ENCODE measurements at regions not wholly inside any gene's neighbourhood (a gene's known extent, or its start where the extent isn't known, plus 50 kb on each side); places are given as distances from the start of the nearest gene placed in this dataset.
"Not testable (repeated sequence)": the region's sequence is repeated elsewhere in the genome, so short reads cannot be mapped to it uniquely, and the experiment has no call there.

DNA sequence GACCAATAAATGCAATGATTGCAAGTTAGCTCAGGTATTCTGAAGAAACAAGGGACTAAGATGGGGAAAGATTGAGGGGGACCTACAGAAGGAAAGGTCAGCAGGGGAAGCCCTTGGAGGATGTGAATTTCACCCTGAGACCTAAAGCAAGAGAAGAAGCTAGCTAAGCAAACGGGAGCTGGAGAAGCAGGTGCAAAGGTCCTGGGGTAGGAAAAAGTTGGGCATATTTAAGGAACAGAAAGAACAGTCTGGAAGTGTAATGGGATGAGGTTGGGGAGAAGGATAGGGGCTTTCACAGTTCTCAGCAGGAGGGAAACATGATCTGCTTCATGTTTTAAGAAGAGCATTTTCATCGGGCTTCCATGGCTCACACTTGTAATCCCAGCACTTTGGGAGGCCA, 89.7 kb upstream of the SLC45A1 start:
- H3K36me3 ChIP-seq (ENCODE audit: insufficient read depth, low read length) = no peaks in the 10 kb centered on the region
- H3K4me3 ChIP-seq (ENCODE audit: low read depth, low read length) = no peak overlapping the region
- no peaks in the 10 kb centered on the region for H3K27me3 ChIP-seq (ENCODE audit: insufficient read depth, low read length)
- H3K79me2 ChIP-seq (ENCODE audit: control insufficient read depth, insufficient read depth, low read length, unreplicated experiment) = no peaks in the 10 kb centered on the region
- no peak overlapping the region for H3K27ac ChIP-seq (ENCODE audit: low read depth, low read length)
- H3K4me1 ChIP-seq (ENCODE audit: control insufficient read depth, insufficient read depth, low read length, unreplicated experiment) = peaks cover 9% of the 10 kb centered on the region
- no peak overlapping the region for H2AFZ ChIP-seq (ENCODE audit: low read length, unreplicated experiment)

DNA sequence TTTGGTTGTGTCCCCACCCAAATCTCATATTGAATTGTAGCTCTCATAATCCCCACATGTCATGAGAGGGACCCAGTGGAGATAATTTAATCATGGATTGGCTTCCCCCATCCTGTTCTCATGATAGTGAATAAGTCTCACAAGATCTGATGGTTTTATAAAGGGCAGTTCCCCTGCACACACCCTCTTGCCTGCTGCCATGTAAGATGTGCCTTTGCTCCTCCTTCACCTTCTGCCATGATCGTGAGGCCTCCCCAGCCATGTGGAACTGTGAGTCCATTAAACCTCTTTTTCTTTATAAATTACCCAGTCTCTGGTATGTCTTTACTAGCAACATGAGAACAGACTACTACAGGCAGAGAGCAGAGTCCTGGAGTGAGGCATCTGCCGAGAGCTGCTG, 90.2 kb upstream of the SLC45A1 start:
- not testable (repeated sequence) for H3K79me2 ChIP-seq (ENCODE audit: control insufficient read depth, insufficient read depth, low read length, unreplicated experiment); H3K36me3 ChIP-seq (ENCODE audit: insufficient read depth, low read length); H3K27me3 ChIP-seq (ENCODE audit: insufficient read depth, low read length); H3K4me1 ChIP-seq (ENCODE audit: control insufficient read depth, insufficient read depth, low read length, unreplicated experiment); H2AFZ ChIP-seq (ENCODE audit: low read length, unreplicated experiment); H3K4me3 ChIP-seq (ENCODE audit: low read depth, low read length); H3K27ac ChIP-seq (ENCODE audit: low read depth, low read length)

DNA sequence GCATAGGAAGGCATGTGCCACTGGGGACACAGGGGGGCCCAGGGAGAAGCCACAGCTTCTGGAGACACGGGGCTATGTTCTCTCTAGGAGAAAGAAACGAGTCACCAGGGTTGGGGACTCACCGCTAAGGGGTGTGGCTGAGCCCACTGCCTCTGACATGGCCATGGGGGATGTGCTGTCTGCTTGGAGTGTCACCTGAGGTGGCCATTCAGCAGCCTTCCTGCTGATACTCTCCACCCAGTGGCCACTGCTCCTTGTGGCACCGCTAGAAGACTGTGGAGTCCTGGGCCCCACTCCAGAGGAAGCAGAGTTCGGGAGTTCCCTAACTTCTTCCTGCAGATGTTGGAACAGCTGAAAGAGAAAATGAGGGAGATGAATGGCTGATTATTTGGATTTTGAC, 91.2 kb upstream of the SLC45A1 start:
- no peaks in the 10 kb centered on the region for H3K79me2 ChIP-seq (ENCODE audit: control insufficient read depth, insufficient read depth, low read length, unreplicated experiment)
- no peak overlapping the region for H3K4me3 ChIP-seq (ENCODE audit: low read depth, low read length)
- H2AFZ ChIP-seq (ENCODE audit: low read length, unreplicated experiment) = no peak overlapping the region
- H3K36me3 ChIP-seq (ENCODE audit: insufficient read depth, low read length) = no peaks in the 10 kb centered on the region
- peaks cover 9% of the 10 kb centered on the region for H3K4me1 ChIP-seq (ENCODE audit: control insufficient read depth, insufficient read depth, low read length, unreplicated experiment)
- H3K27me3 ChIP-seq (ENCODE audit: insufficient read depth, low read length) = no peaks in the 10 kb centered on the region
- H3K27ac ChIP-seq (ENCODE audit: low read depth, low read length) = no peak overlapping the region

DNA sequence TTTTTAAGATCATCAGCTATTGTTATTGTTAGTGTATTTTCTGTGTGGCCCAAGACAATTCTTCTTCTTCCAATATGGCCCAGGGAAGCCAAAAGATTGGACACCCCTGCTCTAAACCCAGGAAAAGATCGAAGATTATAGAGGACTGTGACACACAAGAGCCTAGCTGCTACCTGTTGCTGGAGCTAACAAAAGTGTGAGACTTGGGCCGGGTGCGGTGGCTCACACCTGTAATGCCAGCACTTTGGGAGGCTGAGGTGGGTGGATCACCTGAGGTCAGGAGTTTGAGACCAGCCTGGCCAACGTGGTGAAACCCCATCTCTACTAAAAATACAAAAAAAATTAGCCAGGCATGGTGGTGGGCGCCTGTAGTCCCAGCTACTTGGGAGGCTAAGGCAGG, 91.9 kb upstream of the SLC45A1 start:
- not testable (repeated sequence) for H3K4me1 ChIP-seq (ENCODE audit: control insufficient read depth, insufficient read depth, low read length, unreplicated experiment); H3K27me3 ChIP-seq (ENCODE audit: insufficient read depth, low read length); H3K27ac ChIP-seq (ENCODE audit: low read depth, low read length); H3K4me3 ChIP-seq (ENCODE audit: low read depth, low read length); H3K79me2 ChIP-seq (ENCODE audit: control insufficient read depth, insufficient read depth, low read length, unreplicated experiment); H3K36me3 ChIP-seq (ENCODE audit: insufficient read depth, low read length); H2AFZ ChIP-seq (ENCODE audit: low read length, unreplicated experiment)

DNA sequence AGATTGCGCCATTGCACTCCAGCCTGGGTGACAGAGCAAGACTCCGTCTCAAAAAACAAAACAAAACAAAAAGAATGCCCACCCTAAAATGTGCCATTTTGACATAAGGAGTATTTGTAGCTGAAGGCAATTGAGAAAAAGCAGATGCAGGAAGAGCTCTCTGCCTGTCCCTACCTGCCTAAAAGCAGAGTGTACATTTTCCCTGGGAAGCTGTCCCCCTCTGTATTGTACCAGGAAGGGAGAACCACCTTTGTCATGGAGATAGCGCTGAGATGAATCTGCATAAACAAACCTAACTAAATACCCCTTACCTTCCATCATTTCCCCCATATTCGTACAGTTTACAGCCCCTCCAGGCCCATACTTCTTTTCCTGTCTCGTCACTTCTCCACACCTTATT, 94.4 kb upstream of the SLC45A1 start:
- no peak overlapping the region for H3K27ac ChIP-seq (ENCODE audit: low read depth, low read length)
- H2AFZ ChIP-seq (ENCODE audit: low read length, unreplicated experiment) = no peak overlapping the region
- no peaks in the 10 kb centered on the region for H3K27me3 ChIP-seq (ENCODE audit: insufficient read depth, low read length)
- no peaks in the 10 kb centered on the region for H3K36me3 ChIP-seq (ENCODE audit: insufficient read depth, low read length)
- no peaks in the 10 kb centered on the region for H3K79me2 ChIP-seq (ENCODE audit: control insufficient read depth, insufficient read depth, low read length, unreplicated experiment)
- peaks cover 14% of the 10 kb centered on the region for H3K4me1 ChIP-seq (ENCODE audit: control insufficient read depth, insufficient read depth, low read length, unreplicated experiment)
- no peak overlapping the region for H3K4me3 ChIP-seq (ENCODE audit: low read depth, low read length)

DNA sequence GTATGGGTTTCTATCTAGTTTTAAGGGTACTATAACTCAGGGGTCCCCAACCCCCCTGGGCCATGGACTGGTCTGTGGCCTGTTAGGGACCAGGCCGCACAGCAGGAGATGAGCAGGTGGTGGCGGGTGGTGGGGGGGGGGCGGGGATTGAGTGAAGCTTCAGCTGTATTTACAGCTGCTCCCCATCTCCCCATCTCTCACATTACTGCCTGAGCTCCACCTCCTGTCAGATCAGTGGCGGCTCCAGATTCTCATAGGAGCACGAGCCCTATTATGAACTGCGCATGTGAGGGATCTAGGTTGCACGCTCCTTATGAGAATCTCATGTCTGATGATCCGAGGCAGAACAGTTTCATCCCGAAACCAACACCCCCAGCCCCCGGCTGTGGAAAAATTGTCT, 95.1 kb upstream of the SLC45A1 start:
- H3K4me1 ChIP-seq (ENCODE audit: control insufficient read depth, insufficient read depth, low read length, unreplicated experiment) = peaks cover 21% of the 10 kb centered on the region
- H3K27ac ChIP-seq (ENCODE audit: low read depth, low read length) = no peak overlapping the region
- H3K4me3 ChIP-seq (ENCODE audit: low read depth, low read length) = no peak overlapping the region
- H3K79me2 ChIP-seq (ENCODE audit: control insufficient read depth, insufficient read depth, low read length, unreplicated experiment) = no peaks in the 10 kb centered on the region
- H2AFZ ChIP-seq (ENCODE audit: low read length, unreplicated experiment) = no peak overlapping the region
- no peaks in the 10 kb centered on the region for H3K36me3 ChIP-seq (ENCODE audit: insufficient read depth, low read length)
- no peaks in the 10 kb centered on the region for H3K27me3 ChIP-seq (ENCODE audit: insufficient read depth, low read length)

DNA sequence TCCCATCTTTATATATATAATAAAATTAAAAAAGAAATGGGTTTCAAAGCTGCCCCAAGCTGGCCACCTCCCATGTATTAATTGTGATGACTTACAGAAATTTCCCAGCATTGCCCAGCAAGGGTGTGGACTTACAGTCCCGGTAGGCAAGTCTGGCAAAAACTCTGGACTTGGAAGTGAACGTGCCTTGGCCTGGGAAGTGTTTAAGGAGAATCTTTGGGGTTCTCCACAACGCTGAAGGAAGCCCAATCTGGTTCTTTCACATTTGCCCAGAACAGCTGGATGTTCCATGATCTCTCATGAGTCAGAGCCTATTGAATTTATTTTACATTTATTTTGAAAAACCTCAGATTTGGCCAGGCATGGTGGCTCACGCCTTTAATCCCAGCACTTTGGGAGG, 98.4 kb upstream of the SLC45A1 start:
- Histone ChIP-seq H3K4me1 (ENCODE audit: control insufficient read depth, insufficient read depth, low read length, unreplicated experiment) (peaks cover 25% of the 10 kb centered on the region), H3K27me3 (ENCODE audit: insufficient read depth, low read length) (no peaks in the 10 kb centered on the region), H3K36me3 (ENCODE audit: insufficient read depth, low read length) (no peaks in the 10 kb centered on the region), H2AFZ (ENCODE audit: low read length, unreplicated experiment) (no peak overlapping the region), H3K27ac (ENCODE audit: low read depth, low read length) (no peak overlapping the region), H3K4me3 (ENCODE audit: low read depth, low read length) (no peak overlapping the region), H3K79me2 (ENCODE audit: control insufficient read depth, insufficient read depth, low read length, unreplicated experiment) (no peaks in the 10 kb centered on the region)

DNA sequence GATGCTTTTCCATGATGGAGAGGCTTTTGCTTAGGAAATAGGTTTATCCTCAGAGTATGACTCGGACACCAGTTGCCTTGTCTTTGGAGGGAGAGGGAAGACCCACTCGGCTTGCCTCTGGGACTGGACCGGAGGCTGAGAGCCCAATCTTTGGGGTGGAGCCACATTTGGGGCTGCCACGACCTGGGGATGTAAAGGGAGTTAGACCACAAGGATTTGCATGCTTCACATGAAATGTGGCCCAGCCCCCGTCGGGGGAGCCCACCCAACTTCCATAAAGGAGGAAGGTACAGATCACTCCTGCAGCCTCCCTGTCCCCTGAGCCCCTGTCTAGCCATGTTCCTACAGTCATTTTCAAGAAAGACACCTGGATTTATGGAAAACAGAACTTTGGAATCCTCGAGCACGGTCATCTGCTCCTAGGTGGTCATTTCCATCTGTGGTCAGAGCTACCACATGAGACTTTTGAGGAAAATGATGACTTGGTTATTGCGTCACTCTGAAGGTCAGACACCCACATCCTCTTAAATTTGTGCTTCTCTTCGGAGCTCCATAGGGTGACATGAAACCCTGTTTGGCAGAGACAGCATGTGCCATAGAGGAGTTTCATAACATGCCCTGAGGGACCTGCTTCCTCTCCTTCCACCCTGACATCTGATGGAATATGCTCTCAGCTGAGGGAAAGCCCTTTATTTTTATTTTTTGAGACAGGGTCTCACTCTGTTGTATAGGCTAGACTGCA, 99.4 kb upstream of the SLC45A1 start:
- H3K79me2 ChIP-seq (ENCODE audit: control insufficient read depth, insufficient read depth, low read length, unreplicated experiment) = no peaks in the 10 kb centered on the region
- H3K4me1 ChIP-seq (ENCODE audit: control insufficient read depth, insufficient read depth, low read length, unreplicated experiment) = peaks cover 21% of the 10 kb centered on the region
- no peak overlapping the region for H3K27ac ChIP-seq (ENCODE audit: low read depth, low read length)
- H3K4me3 ChIP-seq (ENCODE audit: low read depth, low read length) = no peak overlapping the region
- no peaks in the 10 kb centered on the region for H3K27me3 ChIP-seq (ENCODE audit: insufficient read depth, low read length)
- no peaks in the 10 kb centered on the region for H3K36me3 ChIP-seq (ENCODE audit: insufficient read depth, low read length)
- H2AFZ ChIP-seq (ENCODE audit: low read length, unreplicated experiment) = no peak overlapping the region

DNA sequence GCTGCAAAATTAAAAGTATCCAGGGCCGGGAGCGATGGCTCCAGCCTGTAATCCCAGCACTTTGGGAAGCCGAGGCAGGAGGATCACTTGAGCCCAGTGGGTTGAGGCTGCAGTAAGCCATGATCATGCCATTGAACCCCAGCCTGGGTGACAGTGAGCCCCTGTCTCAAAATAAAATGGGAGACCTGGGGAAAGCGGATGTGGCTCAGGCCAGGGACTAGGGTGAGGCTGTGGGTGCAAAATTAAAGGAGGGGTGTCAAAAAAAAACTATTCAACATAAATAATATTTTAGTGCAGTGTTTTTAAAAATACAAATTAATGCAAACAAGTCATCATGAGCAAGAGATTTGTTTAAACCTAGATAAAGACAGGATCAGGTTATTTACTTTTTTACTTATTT, 100.1 kb upstream of the SLC45A1 start:
- H3K4me3 ChIP-seq (ENCODE audit: low read depth, low read length) = peak overlapping the region; percentile 76
- H3K27ac ChIP-seq (ENCODE audit: low read depth, low read length) = no peak overlapping the region
- no peaks in the 10 kb centered on the region for H3K27me3 ChIP-seq (ENCODE audit: insufficient read depth, low read length)
- H3K4me1 ChIP-seq (ENCODE audit: control insufficient read depth, insufficient read depth, low read length, unreplicated experiment) = peaks cover 21% of the 10 kb centered on the region
- no peaks in the 10 kb centered on the region for H3K79me2 ChIP-seq (ENCODE audit: control insufficient read depth, insufficient read depth, low read length, unreplicated experiment)
- H2AFZ ChIP-seq (ENCODE audit: low read length, unreplicated experiment) = peak overlapping the region; percentile 80
- no peaks in the 10 kb centered on the region for H3K36me3 ChIP-seq (ENCODE audit: insufficient read depth, low read length)

DNA sequence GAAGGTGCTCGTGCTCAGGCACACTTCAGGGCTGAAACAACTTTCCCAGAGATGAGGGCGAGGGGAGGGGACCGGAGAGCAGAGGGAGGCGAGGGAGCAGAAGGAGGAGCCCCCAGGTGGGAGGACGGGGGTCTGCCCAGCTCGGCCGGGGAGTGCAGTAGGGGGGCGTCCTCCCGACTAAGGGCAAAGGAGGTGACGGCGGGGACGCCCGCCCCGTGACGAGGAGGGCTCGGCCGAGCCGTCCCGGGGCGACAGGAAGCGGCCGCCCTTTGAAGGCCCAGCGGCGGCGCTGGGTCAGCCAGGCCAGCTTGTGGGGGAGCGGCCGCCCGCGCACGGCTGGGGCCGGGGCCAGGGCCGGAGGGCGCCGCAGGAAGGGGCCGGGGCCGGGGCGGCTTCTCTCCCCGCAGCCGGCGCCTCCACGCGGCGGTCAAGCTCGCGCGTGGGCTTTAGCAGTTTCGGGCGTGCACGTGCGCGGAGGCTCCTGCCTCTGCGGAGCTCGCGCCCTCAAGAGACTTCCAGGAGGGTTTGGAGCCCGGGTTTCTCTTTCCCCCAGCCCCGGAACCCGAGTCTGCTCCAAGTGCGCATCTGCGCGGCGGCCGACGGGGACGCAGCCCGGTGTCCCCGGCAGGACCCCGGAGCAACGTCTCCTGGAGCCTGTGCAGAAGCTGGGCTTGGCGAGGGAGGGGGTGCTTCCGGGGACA, 100.8 kb upstream of the SLC45A1 start:
- H3K27ac ChIP-seq (ENCODE audit: low read depth, low read length) = peak overlapping the region; percentile 23; the same call in 1 of the 2 replicates
- no peaks in the 10 kb centered on the region for H3K79me2 ChIP-seq (ENCODE audit: control insufficient read depth, insufficient read depth, low read length, unreplicated experiment)
- no peaks in the 10 kb centered on the region for H3K27me3 ChIP-seq (ENCODE audit: insufficient read depth, low read length)
- H3K4me1 ChIP-seq (ENCODE audit: control insufficient read depth, insufficient read depth, low read length, unreplicated experiment) = peaks cover 21% of the 10 kb centered on the region
- H3K36me3 ChIP-seq (ENCODE audit: insufficient read depth, low read length) = no peaks in the 10 kb centered on the region
- peak overlapping the region; percentile 76 for H3K4me3 ChIP-seq (ENCODE audit: low read depth, low read length)
- H2AFZ ChIP-seq (ENCODE audit: low read length, unreplicated experiment) = peak overlapping the region; percentile 80

DNA sequence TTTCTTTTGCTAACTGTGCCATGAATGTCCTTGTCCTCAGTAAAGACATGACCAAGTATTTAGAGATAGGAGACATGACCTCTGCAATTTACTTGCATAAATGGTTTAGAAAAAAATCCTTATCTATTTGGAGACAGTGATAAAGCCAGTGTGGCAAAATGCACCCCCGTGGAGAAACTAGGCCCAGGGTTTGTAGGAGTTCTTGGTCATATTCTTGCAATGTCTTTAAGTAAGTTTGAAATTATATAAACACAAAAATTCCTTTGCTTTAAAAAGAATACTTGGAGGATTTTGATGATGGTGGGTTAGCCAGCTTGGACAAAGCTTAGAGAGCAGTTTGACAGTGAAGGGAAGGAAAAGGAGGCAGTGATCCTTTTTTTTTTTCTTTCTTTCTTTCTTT, 101.9 kb upstream of the SLC45A1 start:
- Histone ChIP-seq H3K4me3 (ENCODE audit: low read depth, low read length) (no peak overlapping the region), H3K79me2 (ENCODE audit: control insufficient read depth, insufficient read depth, low read length, unreplicated experiment) (no peaks in the 10 kb centered on the region), H3K4me1 (ENCODE audit: control insufficient read depth, insufficient read depth, low read length, unreplicated experiment) (peaks cover 21% of the 10 kb centered on the region), H3K36me3 (ENCODE audit: insufficient read depth, low read length) (no peaks in the 10 kb centered on the region), H2AFZ (ENCODE audit: low read length, unreplicated experiment) (no peak overlapping the region), H3K27ac (ENCODE audit: low read depth, low read length) (no peak overlapping the region), H3K27me3 (ENCODE audit: insufficient read depth, low read length) (no peaks in the 10 kb centered on the region)
